Adrenal gland (tissue), 9 donors: ENCODE measurements at regions not wholly inside any gene's neighbourhood (a gene's known extent, or its start where the extent isn't known, plus 50 kb on each side); places are given as distances from the start of the nearest gene placed in this dataset.

Experiments used
- DNase-seq, 7 donors: peaks; one replicate each; pipeline ENCODE4 v3.0.0-alpha.2; 2019 to 2020
- H3K27ac ChIP-seq, 5 donors: fragments of 200-600 bp; sonication (generic) in 4 of 5; 1 replicate in 3 of 5; 2 replicates in 2 of 5; pipeline versions ENCODE4 v1.5.1 to v1.8.0; 2016 to 2020; ENCODE audit warnings: mild to moderate bottlenecking in 1 of 5
- H3K27me3 ChIP-seq: fragments of 200-600 bp; 2 replicates; pipeline ENCODE4 v1.8.0; 2021
- H3K36me3 ChIP-seq, 2 donors: fragments of 200-600 bp; replicated peaks in 1 of 2; 1 replicate in 1 of 2; 2 replicates in 1 of 2; pipeline versions ENCODE4 v1.5.1 to v1.8.0; 2018 to 2022
- H3K4me1 ChIP-seq, 2 donors: fragments of 200-600 bp; replicated peaks in 1 of 2; 1 replicate in 1 of 2; 2 replicates in 1 of 2; pipeline versions ENCODE4 v1.5.1 to v1.8.0; 2018 to 2021
- H3K4me3 ChIP-seq, 4 donors: fragments of 200-600 bp; sonication (generic) in 3 of 4; one replicate each; pipeline ENCODE4 v1.5.1; 2016 to 2018
- H3K9me3 ChIP-seq, 3 donors: fragments of 200-600 bp; sonication (generic) in 1 of 3; replicated peaks in 1 of 3; 1 replicate in 2 of 3; 2 replicates in 1 of 3; pipeline versions ENCODE4 v1.5.1 to v1.8.0; 2016 to 2021
- CTCF ChIP-seq, 6 experiments: fragments of 450-650 bp in 4 of 6; fragments of 200-600 bp in 2 of 6; sonication (generic) in 1 of 6; IDR thresholded peaks; 1 replicate in 5 of 6; 2 replicates in 1 of 6; pipeline versions ENCODE4 v1.5.1 to v1.8.0; 2016 to 2021; ENCODE audit warnings: antibody characterized with exemption in 6 of 6, mild to moderate bottlenecking in 2 of 6, moderate library complexity in 1 of 6
- POLR2A ChIP-seq, 2 donors: fragments of 450-650 bp; IDR thresholded peaks; one replicate each; pipeline ENCODE4 v1.6.1; 2017; ENCODE audit warnings: antibody characterized with exemption in 2 of 2, mild to moderate bottlenecking in 2 of 2, moderate library complexity in 1 of 2
- WGBS, 4 donors: extraction: QIAGEN DNeasy Blood & Tissue Kit in 2 of 4; methylation state at CpG; one replicate each; pipeline versions ENCODE4 v1.1.5 to v1.1.7; 2013 to 2017; 5-methylcytosine and 5-hydroxymethylcytosine counted together
- intact Hi-C, 2 donors: fragments of 100-400 bp; cut with DNase I; formaldehyde crosslinking; loops; one replicate each; pipeline versions ENCODE4 v1.14.1 to v1.15.0; 2022 to 2023
- donor health status: healthy with polysubstance abuse.
- donor health status: Bipolar disorder and iron deficiency.
- donor health status: DM: yes; HTN: yes; CAD: no.
- donor health status: DM: no; HTN: no; CAD: no.
- donor health status: DM: no; HTN: no; CAD: no.

GRCh38 chr13:74210693-74211393 is 76.6 kb upstream of the KLF12 start:
- H3K4me1 ChIP-seq = no peaks in the 10 kb centered on the region
- 48 to 63% (median 54%) methylated on average over 4 of the region's 4 CpGs for WGBS, 4 donors
- H3K9me3 ChIP-seq = no peaks in the 10 kb centered on the region
- no peak overlapping the region for H3K27ac ChIP-seq
- no peaks in the 10 kb centered on the region for H3K36me3 ChIP-seq
- H3K4me3 ChIP-seq = no peak overlapping the region
- TF ChIP-seq CTCF (IDR thresholded peaks at IDR 0.05) (no peak), POLR2A (IDR thresholded peaks at IDR 0.05) (no peak)
- DNase-seq = peak in 4 of 7 donors; percentile 16 to 32 (median 22)
- intact Hi-C loops = no loop called here
- no peaks in the 10 kb centered on the region for H3K27me3 ChIP-seq

GRCh38 chr13:74206855-74207254 is 72.7 kb upstream of the KLF12 start:
- intact Hi-C loops = no loop called here
- Histone ChIP-seq H3K9me3 (no peaks in the 10 kb centered on the region), H3K4me1 (no peaks in the 10 kb centered on the region), H3K36me3 (no peaks in the 10 kb centered on the region), H3K4me3 (no peak overlapping the region), H3K27me3 (no peaks in the 10 kb centered on the region), H3K27ac (no peak overlapping the region)
- 50 to 81% (median 64%) methylated on average over 1 of the region's 1 CpG for WGBS, 4 donors
- TF ChIP-seq POLR2A (IDR thresholded peaks at IDR 0.05) (no peak), CTCF (IDR thresholded peaks at IDR 0.05) (no peak)
- no peak for DNase-seq

GRCh38 chr13:74206061-74206561 is 71.9 kb upstream of the KLF12 start:
- H3K4me3 ChIP-seq = no peak overlapping the region
- H3K27ac ChIP-seq = no peak overlapping the region
- no peaks in the 10 kb centered on the region for H3K27me3 ChIP-seq
- no peaks in the 10 kb centered on the region for H3K36me3 ChIP-seq
- TF ChIP-seq POLR2A (IDR thresholded peaks at IDR 0.05) = no peak
- no peak for TF ChIP-seq CTCF (IDR thresholded peaks at IDR 0.05)
- H3K9me3 ChIP-seq = no peaks in the 10 kb centered on the region
- WGBS, 4 donors = 48 to 67% (median 59%) methylated on average over 2 of the region's 2 CpGs
- DNase-seq = no peak
- H3K4me1 ChIP-seq = no peaks in the 10 kb centered on the region
- intact Hi-C loops = no loop called here

- Histone ChIP-seq H3K27me3 (no peaks in the 10 kb centered on the region), H3K36me3 (no peaks in the 10 kb centered on the region), H3K4me1 (no peaks in the 10 kb centered on the region), H3K4me3 (no peak overlapping the region), H3K9me3 (no peaks in the 10 kb centered on the region), H3K27ac (no peak overlapping the region)
- intact Hi-C loops = no loop called here
- no peak for DNase-seq
- 79 to 90% (median 85%) methylated on average over 2 of the region's 2 CpGs for WGBS, 4 donors
- TF ChIP-seq CTCF (IDR thresholded peaks at IDR 0.05) = no peak
Measured at GRCh38 chr13:74205313-74205690, 71.1 kb upstream of the KLF12 start.
